GM13977 (cell line): ENCODE measurements at regions not wholly inside any gene's neighbourhood (a gene's known extent, or its start where the extent isn't known, plus 50 kb on each side); places are given as distances from the start of the nearest gene placed in this dataset.

Experiments used
- DNase-seq: peaks from one replicate; pipeline ENCODE4 v3.0.0; 2012; ENCODE audit warnings: low spot score
- CTCF ChIP-seq: IDR thresholded peaks from 2 replicates; pipeline ENCODE4 v1.5.1; 2012; ENCODE audit warnings: mild to moderate bottlenecking, control low read depth; ENCODE audit not compliant: insufficient read depth; ENCODE audit errors: extremely low read depth, missing control alignments
- in situ Hi-C: fragments of 300-500 bp; cut with MboI; formaldehyde crosslinking; loops from one replicate; pipeline ENCODE4 v1.12.0; 2022; ENCODE audit warnings: low sequenced_read_pairs, low pct_unique_long_range_greater_than_20kb, mixed read lengths, inconsistent platforms; ENCODE audit not compliant: unreplicated experiment

- in situ Hi-C loops, result no loop called here
- DNase-seq, result no peak
- peak; percentile 2 for TF ChIP-seq CTCF
Measured at GRCh38 chr12:58416236-58416635, 474.9 kb downstream of the ATP23 start.

GRCh38 chr12:58419196-58419760 lies 477.9 kb downstream of the ATP23 start:
- no peak for TF ChIP-seq CTCF
- no peak for DNase-seq
- in situ Hi-C loops, result no loop called here

GRCh38 chr12:58419905-58420304 lies 478.5 kb downstream of the ATP23 start:
- in situ Hi-C loops, result no loop called here
- TF ChIP-seq CTCF, result no peak
- no peak for DNase-seq

GRCh38 chr12:58420503-58420902 lies 479.1 kb downstream of the ATP23 start:
- no peak for DNase-seq
- in situ Hi-C loops, result no loop called here
- TF ChIP-seq CTCF, result no peak

- DNase-seq, result no peak
- no peak for TF ChIP-seq CTCF
- in situ Hi-C loops, result no loop called here
Measured at GRCh38 chr12:58421990-58422389, 480.6 kb downstream of the ATP23 start.

GRCh38 chr12:58424735-58425392 lies 483.5 kb downstream of the ATP23 start:
- in situ Hi-C loops, result no loop called here
- TF ChIP-seq CTCF, result no peak
- DNase-seq, result no peak
